CD4-positive, alpha-beta T cell treated with Interleukin-12 subunit alpha and Interleukin-12 subunit beta, for 1 hour (primary cell): ENCODE measurements at regions not wholly inside any gene's neighbourhood (a gene's known extent, or its start where the extent isn't known, plus 50 kb on each side); places are given as distances from the start of the nearest gene placed in this dataset.
"Not testable (repeated sequence)": the region's sequence is repeated elsewhere in the genome, so short reads cannot be mapped to it uniquely, and the experiment has no call there.

ENCODE experiments used
- DNase-seq: peaks from one replicate; pipeline ENCODE4 v3.0.0-alpha.2; 2020

GRCh38 chr7:98778421-98778820 lies 91.4 kb downstream of the TMEM130 start:
- no peak for DNase-seq

- no peak for DNase-seq
Measured at GRCh38 chr7:98779800-98780587, 89.8 kb downstream of the TMEM130 start.

DNA sequence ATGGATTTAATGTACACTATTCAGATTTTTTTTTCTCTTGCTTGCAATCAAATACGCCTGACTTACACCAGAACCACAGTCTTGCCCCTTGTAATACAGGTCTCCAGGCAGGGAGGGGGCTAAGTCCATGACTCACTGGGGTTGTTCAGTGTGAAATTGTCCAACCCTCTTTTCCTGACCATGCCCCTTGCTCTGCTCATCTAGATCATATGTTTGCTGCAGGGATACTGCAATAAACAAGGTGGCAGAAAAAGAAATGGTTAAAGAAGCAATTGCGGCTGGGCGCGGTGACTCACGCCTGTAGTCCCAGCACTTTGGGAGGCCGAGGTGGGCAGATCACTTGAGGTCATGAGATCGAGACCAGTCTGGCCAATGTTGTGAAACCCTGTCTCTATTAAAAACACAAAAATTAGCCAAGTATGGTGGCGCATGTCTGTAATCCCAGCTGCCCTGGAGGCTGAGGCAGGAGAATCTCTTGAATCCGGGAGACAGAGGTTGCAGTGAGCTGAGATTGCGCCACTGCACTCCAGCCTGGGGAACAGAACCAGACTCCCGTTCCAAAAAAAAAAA lies 85.5 kb downstream of the TMEM130 start:
- DNase-seq = no peak

DNA sequence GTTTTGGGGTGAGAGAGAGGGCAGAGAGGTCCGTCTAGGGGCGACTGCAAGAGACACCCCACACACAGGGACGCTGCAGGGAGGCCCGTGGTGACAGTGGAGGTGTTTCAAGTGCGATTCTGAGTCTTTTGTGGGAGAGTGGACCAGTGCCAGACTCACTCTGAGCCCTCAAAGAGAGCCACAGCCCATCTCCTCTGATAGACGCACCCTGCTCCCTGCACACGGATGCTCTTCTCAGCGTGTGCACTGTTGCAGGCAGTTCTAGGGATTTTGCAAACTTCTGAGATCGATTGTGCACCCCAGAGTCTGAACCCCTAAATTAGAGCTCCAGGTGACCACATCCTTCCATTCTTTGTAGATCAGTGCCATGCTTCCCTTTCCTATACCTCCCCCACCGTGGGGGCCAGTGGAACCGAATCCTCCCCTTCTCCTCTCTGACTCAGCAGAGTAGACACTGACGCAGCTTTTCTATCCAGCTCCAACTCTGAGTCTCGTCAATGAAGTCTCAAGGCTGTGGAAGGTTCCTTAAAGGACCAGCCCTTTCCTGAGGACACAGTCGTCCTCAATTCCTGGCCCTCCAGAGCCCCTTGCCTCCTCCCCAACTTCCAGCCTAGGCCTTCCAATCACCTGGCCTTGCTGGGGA lies 83.8 kb downstream of the TMEM130 start:
- DNase-seq = no peak

GRCh38 chr7:98788966-98789365 lies 80.8 kb downstream of the TMEM130 start:
- no peak for DNase-seq

DNA sequence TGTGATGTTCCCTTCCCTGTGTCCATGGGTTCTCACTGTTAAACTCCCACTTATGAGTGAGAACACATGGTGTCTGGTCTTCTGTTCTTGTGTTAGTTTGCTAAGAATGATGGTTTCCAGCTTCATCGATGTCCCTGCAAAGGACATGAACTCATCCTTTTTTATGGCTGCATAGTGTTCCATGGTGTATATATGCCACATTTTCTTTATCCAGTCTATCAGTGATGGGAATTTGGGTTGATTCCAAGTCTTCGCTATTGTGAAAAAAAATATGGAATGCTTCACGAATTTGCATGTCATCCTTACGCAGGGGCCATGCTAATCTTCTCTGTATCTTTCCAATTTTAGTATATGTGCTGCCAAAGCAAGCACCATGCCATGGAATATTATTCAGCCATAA lies 75.4 kb downstream of the TMEM130 start:
- DNase-seq = not testable (repeated sequence)

DNA sequence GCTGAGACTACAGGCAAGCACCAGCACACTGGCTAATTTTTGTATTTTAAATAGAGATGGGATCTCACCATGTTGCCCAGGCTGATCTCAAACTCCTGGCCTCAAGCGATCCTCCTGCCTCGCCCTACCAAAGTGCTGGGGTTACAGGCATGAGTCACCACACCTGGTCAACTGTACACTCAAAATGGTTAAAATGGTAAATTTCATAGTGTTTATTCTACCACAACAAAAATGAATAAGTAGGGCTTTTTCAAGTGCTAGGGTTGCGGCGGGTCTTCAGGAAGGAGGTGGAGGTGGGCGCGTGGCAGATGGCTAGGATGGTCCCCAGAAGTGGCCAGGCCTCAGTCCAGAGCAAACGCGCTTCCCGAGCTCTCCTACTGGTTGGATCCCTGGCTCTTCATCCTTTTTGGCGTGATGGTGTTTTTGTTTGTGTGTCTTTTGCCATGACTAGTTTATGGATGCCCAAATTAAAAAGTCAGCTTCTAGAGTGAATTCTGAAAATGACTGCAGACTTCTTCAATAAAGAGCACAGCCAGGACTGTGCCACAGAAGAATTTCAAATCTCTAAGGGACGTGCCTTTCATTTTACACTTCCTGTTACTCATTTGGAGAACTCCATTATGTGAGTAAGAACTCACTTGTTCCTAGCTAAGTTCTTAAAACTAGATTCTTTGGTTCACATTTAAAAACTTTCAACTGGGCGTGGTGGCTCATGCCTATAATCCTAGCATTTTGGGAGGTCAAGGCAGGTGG lies 73.9 kb downstream of the TMEM130 start:
- DNase-seq = no peak
